GM08714 (cell line): ENCODE measurements at regions not wholly inside any gene's neighbourhood (a gene's known extent, or its start where the extent isn't known, plus 50 kb on each side); places are given as distances from the start of the nearest gene placed in this dataset.

Experiments used
- H3K4me3 ChIP-seq: fragments of 200-500 bp; sonication (Bioruptor generic); 2 replicates; pipeline ENCODE4 v1.5.1; 2014; ENCODE audit warnings: mild to moderate bottlenecking, low read length, inconsistent platforms
- ZNF274 ChIP-seq: IDR thresholded peaks from 2 replicates; pipeline ENCODE4 v1.6.1; 2012; ENCODE audit warnings: mild to moderate bottlenecking, low read depth, low read length

DNA sequence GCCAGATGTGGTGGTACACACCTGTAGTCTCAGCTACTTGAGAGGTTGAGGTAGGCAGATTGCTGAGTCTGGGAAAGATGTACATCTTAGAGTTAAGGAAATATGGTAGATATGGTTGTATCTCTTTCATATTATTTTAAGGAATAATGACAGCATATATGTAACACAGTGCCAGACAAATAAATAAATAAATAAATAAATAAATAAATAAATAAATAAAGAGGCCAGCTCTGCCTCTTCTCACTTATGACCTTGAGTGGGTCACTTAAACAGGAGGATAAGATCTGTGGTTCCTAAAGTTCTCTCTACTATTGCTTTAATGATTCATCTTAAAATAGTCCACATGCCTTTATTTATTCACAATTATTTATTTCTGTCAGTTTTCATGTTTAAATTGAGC, 890.9 kb upstream of the TENM4 start:
- H3K4me3 ChIP-seq: no peak overlapping the region
- TF ChIP-seq ZNF274: no peak

DNA sequence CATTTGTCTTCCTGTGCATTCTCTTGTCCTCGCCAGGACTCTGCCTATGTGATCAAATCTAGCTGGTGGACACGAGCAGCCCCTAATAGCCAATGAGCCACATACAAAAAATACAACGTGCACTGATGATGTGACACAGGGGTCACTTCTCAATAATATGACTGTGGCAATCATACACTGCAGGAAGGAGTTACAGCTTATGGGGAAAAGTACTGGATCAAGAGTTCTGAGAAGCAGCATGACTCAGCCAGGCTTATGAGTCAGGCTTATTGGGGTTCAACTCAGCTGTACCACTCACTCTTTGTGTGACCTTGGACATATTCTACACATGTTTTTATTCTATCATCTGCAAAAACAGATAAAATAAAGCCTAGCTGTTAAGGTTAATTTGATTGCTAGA, 889.4 kb upstream of the TENM4 start:
- no peak for TF ChIP-seq ZNF274
- H3K4me3 ChIP-seq: no peak overlapping the region

DNA sequence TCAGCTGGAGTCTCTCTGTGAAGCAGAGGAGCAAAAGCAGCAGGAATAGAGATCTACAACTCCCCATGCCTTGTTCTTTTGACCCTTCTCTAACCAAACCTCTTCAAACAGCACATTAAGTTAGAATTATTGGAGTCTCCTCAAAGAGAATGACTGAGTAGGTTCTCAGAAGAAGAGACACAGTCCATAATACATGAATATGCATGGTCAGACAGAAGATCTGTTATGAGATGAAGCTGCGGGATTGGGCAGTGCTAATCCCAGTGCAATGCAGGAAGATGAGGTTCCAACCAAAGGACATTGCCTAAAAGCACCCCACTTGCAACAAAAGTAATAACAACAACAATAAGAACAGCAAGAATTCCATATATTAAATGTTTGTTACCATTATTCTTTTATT, 887.9 kb upstream of the TENM4 start:
- TF ChIP-seq ZNF274: no peak

DNA sequence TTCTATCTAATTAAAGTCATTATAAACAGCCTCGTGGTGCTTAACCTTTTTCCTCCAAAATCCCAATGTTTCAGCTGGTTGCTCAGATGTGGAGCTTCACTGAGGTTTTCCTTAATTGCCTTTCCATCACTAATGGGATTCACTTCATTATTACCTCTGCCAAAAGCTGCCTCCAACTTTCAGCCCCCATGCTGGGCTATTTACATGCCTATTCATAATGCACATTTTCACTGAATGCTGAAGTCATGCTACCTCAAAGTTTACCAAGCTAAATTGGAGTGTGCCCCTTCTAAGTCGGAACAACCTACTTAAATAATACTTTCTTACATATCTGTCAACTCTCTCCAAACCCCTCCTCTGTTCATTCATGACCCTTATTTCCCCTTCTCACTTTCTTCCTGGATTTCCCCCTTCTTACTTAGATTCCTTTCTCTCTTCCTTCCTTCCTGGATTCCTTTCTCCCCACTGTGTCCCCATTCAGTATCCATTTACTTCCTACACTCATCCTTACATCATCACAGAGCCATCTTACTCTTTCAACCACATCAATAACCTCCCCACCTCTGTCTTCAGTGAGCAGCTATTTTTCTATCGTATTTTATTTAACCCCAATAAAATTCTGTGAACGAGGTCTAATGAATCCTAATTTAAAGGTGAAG, 887.3 kb upstream of the TENM4 start:
- no peak overlapping the region for H3K4me3 ChIP-seq
- TF ChIP-seq ZNF274: no peak

More for the DNA sequence above, 887.9 kb upstream of the TENM4 start:
- H3K4me3 ChIP-seq: no peak overlapping the region

DNA sequence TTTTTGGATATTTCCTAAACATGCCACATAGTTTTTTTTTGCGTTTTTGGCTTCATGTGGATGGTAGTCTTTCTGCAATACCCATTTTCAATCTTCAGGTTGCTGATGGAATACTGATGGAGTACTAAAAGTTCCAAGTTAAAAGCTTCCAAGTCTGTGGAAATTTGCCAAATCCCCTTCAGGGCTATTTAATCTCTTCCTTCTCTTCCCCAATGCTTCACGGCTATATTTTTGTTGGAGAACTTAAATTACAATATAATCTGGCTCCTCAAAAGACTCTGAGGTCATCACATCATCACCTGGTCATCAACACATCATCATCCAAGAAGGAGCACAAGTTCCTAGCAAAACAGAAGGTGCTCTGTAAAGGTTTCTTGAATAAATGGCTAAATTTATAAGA, 881.0 kb upstream of the TENM4 start:
- no peak for TF ChIP-seq ZNF274
- H3K4me3 ChIP-seq: no peak overlapping the region

DNA sequence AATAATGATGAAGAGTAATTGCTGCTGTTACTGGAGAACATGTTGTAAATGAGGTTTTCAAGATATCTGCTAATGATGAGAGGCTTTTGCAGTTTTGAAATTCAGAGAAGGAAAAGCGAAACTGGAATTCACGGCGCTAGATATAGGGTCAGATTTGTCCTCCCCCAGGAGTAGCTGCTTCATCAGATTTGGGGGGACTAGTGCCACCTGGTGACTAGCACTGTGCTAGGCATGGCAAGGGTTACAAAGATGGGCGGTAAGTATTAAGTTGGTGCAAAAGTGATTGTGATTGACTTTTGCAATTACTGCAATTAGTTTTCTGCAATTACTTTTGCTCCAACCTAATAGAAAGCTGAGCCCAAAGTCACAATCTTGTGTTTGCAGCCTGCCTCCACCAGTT, 879.9 kb upstream of the TENM4 start:
- no peak for TF ChIP-seq ZNF274
- H3K4me3 ChIP-seq: no peak overlapping the region

DNA sequence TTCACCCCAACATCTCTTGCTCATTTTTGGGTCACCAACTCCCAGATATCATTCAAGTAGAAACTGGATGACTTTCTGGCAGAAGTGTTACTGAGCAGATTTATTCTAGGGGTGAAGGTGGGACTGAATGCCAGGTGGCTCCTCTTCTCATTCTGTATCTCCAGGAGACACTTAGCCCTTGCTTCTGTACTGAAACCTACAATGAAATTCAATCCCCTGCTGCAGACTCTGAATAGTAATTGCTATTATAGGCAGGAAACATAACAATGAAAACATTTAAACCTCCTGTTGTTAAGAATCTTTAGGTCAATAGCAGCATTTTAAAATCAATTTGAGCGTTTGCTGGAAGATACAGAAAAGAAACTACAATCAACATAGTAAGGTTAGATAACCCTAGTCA, 879.4 kb upstream of the TENM4 start:
- no peak overlapping the region for H3K4me3 ChIP-seq
- no peak for TF ChIP-seq ZNF274

DNA sequence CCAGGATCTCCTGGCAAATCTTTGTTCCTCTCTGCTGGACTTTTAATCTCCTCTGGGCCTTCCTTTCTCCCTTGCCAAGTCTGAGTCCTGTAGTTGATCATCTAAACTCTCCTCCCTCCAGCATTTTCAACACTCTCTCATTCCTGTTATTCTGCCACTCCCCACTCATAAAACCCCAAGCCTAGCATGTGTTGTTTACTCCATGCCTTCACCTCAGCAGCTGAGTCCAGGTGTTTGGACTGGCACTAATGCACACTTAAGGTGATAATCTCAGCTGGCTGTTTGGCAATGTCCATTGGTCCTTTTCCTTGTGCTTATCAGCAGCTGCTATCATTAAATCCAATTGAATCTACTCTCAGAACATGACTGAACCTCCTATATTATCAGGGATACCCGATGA, 876.8 kb upstream of the TENM4 start:
- TF ChIP-seq ZNF274: no peak
- H3K4me3 ChIP-seq: no peak overlapping the region

DNA sequence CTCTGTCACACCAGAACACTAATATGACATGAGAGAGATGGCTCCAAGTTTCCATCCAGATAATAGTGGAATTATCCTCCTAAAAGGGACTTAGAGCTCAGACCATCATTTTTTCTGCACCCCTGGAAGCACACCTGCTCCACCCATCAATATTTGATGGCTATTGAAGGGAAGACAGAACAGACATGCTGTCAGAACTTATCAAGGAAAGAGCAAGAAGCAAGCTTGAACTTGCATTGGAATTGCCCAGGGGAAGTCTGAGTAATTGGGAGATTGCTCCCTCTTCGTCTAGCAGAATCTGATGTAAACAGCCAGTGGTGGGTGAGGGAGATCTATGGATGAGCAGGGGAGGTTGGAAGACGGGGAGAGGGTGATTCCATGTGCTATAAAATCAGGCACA, 874.4 kb upstream of the TENM4 start:
- H3K4me3 ChIP-seq: no peak overlapping the region
- TF ChIP-seq ZNF274: no peak

DNA sequence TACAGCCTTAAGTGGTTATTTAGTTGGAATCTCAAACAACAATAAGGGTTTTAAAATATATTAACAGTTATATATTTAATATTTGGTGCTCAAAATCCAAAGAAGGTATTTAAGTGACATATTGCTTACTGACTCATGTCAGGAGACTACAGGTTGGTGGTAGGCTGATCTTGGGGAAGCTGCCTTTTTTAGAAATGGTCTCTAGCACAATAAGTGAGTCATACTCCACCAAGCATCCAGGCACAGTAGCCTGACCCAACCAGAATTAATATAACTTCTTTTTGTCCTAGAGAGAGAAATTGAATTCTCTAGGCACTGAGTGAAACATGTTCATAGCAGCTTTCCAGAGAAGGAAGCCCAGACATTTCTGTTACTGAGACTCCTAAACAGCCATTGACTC, 868.5 kb upstream of the TENM4 start:
- TF ChIP-seq ZNF274: no peak

DNA sequence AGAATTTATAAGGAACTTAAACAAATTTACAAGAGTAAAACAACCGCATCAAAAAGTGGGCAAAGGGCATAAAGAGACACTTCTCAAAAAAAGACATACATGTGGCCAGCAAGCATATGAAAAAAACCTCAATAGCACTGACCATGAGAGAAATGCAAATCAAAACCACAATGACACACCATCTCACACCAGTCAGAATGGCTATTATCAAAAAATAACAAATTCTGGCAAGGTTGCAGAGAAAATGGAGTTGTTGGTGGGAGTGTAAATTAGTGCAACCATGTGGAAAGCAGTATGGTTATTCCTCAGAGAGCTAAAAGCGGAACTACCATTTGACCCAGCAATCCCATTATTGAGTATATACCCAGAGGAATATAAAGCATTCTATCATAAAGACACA, 866.8 kb upstream of the TENM4 start:
- no peak for TF ChIP-seq ZNF274
- no peak overlapping the region for H3K4me3 ChIP-seq

More for the DNA sequence above, 868.5 kb upstream of the TENM4 start:
- H3K4me3 ChIP-seq: no peak overlapping the region

DNA sequence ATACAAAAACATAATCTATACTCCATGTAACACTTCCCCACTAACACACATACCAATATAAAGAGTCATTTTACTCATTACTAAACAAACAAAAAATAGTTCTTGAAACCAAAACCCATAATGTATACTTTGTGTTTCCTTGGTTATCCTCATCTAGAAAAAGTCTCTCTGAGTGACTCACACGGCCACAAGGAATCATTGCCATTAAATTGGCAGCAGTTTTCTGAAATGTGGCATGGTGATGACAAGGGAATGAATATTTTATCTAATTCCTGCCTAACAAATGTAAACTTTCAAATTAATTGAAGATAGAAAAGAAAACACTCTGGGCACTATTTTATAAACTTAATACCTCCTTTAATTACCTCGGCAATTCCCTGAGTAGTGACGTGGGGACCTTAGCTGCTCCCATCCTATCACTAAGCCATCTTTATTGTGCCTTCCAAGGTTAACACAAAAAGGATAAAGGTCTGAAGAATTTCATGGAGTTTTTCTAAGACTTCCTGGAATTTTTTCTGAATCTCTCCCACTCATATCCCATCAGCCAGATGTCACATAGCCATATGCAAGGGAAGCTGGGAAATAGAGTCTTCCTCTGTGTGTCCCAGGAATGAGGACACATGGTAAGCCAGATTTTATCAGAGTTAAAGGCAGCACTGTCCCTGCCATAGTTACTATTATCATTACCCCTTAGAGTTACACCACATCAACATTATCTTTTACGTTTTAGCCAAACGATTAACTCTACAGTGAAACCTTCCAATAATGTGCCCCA, 857.2 kb upstream of the TENM4 start:
- no peak for TF ChIP-seq ZNF274
- no peak overlapping the region for H3K4me3 ChIP-seq

DNA sequence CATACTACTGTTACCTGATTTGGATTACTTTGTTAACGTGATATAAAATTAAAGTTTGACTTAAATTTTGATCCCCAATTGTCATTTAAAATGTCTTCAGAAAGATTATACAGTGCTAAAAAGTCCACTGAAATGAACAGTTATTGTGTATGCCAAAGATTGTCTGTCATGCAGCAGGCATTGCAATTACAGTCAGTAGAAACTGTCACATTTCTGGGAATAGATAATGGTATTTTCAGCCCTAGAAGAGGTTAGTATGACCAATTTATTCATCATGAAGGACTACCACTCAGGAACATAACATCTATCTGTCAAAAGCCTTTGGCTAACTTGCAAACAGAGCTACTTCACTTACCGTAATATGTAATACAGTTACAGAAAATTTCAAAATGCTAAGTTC, 852.5 kb upstream of the TENM4 start:
- no peak for TF ChIP-seq ZNF274
- H3K4me3 ChIP-seq: no peak overlapping the region

DNA sequence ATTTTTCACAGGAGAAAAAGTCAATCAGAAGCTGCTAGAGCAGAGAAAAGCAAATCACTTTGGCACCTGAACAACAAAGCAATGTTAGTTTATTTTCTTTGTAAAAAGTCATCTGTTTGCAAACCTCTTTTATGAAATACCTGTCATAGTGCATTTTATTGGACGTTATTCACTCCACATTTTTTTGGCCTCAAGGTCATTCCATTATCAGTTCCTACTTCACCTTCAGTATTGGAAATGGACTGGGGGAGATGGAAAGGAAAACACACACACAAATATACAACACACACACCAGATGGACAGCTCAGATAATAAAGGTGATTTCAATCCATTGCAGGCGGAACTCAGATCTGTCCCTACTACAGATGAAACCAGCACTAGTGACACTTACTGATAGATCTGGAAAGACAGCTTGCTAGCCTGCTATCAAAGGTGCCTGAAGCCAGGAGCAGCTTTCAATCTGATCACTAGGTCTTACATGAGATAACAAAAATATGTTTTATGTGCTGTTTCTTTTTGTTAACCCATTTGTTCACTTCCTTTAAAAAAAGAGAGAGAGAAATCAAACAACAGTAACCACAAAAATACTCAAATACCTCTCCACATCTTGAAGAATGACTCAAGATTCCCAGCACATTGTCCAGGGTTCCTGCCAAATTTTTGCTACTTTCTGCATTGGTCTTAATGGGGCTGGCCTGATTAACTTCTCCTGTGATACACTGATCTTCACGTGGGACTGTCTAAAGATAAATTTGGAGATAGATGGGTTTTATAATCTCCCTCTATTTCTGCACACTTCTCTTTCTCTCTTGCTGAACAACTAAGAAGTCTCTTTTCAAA, 844.3 kb upstream of the TENM4 start:
- no peak overlapping the region for H3K4me3 ChIP-seq
- no peak for TF ChIP-seq ZNF274

DNA sequence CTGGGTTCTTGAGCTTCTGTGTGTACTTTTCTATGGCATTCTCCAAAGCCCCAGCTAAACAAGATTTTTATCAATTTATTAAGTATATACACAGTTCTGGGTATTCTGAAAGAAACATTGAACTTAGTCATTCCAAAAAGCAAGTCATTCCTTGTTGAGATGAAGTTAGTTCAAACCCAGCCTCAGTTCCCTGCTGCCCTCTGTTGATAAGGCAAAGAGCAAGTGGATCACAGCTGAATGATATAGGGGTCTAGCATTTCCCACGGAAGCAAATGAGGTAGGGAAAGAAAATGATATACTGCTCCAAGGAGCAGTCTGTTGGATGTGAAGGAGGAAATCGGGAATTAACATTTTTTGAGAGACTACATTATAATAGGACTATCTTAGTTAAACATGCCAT, 841.8 kb upstream of the TENM4 start:
- TF ChIP-seq ZNF274: no peak
- no peak overlapping the region for H3K4me3 ChIP-seq

DNA sequence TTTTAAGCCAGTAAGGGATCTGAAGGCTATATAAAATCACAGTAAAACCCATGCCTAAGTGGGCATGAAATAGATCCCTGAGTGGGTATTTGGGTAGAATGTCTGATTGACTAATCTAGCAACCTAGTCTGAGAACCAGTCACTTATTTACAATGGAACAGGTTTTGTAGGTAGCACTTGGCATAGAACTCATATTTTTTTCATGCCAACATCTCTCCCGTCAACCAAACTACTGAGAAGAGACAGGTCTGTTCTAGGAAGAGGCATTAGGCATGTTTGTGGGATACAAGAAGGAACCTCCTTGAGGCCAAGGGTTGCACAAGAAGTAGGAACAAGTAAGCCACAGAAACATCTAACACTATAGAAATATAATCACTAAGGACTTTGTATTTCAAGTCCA, 840.4 kb upstream of the TENM4 start:
- TF ChIP-seq ZNF274: no peak
- no peak overlapping the region for H3K4me3 ChIP-seq
